H1 (cell line): ENCODE measurements at regions not wholly inside any gene's neighbourhood (a gene's known extent, or its start where the extent isn't known, plus 50 kb on each side); places are given as distances from the start of the nearest gene placed in this dataset.

ENCODE experiments used
- CBX5 ChIP-seq: fragments of 300-800, 300-1000 bp; sonication (generic); IDR thresholded peaks from 2 replicates; pipeline ENCODE4 v1.7.1; 2016; ENCODE audit warnings: antibody characterized with exemption, low read length, low read depth
- SRF ChIP-seq: IDR thresholded peaks from 2 replicates; pipeline ENCODE4 v1.6.1; 2011; ENCODE audit warnings: mild to moderate bottlenecking, low read depth, low read length, moderate library complexity
- TF ChIP-seq, protein P1 (sequence below): IDR thresholded peaks from 2 replicates; pipeline ENCODE4 v1.6.1; 2012; ENCODE audit warnings: inconsistent platforms

DNA sequence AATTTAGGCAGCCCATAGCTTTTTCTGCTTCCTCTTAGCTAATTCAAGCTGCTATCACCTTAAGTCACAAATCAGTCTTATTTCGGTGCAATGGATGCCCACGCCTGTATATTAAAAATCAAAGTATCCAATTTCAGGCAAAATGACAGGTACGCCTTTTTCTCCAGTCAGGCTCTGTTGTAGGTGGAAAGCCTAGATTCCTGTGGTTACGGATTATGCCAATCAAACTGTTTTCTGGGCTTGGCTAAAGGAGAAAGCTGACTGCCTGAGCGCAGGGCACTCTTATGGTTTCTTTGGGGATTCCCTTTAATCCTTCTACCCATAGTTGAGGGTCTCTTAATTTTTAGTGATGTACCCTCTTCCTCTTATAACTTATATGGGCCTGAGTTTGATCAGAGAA lies 550.5 kb downstream of the PDHA2 start (continued):
- no peak for TF ChIP-seq CBX5
- TF ChIP-seq, protein P1, sequence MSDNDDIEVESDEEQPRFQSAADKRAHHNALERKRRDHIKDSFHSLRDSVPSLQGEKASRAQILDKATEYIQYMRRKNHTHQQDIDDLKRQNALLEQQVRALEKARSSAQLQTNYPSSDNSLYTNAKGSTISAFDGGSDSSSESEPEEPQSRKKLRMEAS = no peak
- no peak for TF ChIP-seq SRF
